ENCODE measurements at regions not wholly inside any gene's neighbourhood (a gene's known extent, or its start where the extent isn't known, plus 50 kb on each side); places are given as distances from the start of the nearest gene placed in this dataset.

GRCh38 chr7:16212032-16212431, 209.3 kb downstream of the CRPPA start:
- Histone ChIP-seq H3K27ac (no peak overlapping the region), H3K4me3 (ENCODE audit: low read depth, low read length) (no peak overlapping the region), H3K9me3 (ENCODE audit: severe bottlenecking) (no peaks in the 10 kb centered on the region), H3K36me3 (no peaks in the 10 kb centered on the region), H3K27me3 (ENCODE audit: insufficient read depth, low read depth, severe bottlenecking) (no peaks in the 10 kb centered on the region)
- TF ChIP-seq CTCF (IDR thresholded peaks at IDR 0.05; ENCODE audit: low read depth, low read length): no peak
- no peak for DNase-seq

GRCh38 chr7:16211402-16211925, 209.9 kb downstream of the CRPPA start:
- no peak overlapping the region for H3K27ac ChIP-seq
- H3K9me3 ChIP-seq (ENCODE audit: severe bottlenecking): no peaks in the 10 kb centered on the region
- no peak for TF ChIP-seq CTCF (IDR thresholded peaks at IDR 0.05; ENCODE audit: low read depth, low read length)
- no peaks in the 10 kb centered on the region for H3K27me3 ChIP-seq (ENCODE audit: insufficient read depth, low read depth, severe bottlenecking)
- no peaks in the 10 kb centered on the region for H3K36me3 ChIP-seq
- no peak overlapping the region for H3K4me3 ChIP-seq (ENCODE audit: low read depth, low read length)
- no peak for DNase-seq

- no peaks in the 10 kb centered on the region for H3K36me3 ChIP-seq
- H3K9me3 ChIP-seq (ENCODE audit: severe bottlenecking): no peaks in the 10 kb centered on the region
- no peak overlapping the region for H3K27ac ChIP-seq
- no peak for TF ChIP-seq CTCF (IDR thresholded peaks at IDR 0.05; ENCODE audit: low read depth, low read length)
- no peak overlapping the region for H3K4me3 ChIP-seq (ENCODE audit: low read depth, low read length)
- DNase-seq: no peak
- no peaks in the 10 kb centered on the region for H3K27me3 ChIP-seq (ENCODE audit: insufficient read depth, low read depth, severe bottlenecking)
Observed at GRCh38 chr7:16210171-16210570, 211.2 kb downstream of the CRPPA start.

- Histone ChIP-seq H3K27me3 (ENCODE audit: insufficient read depth, low read depth, severe bottlenecking) (no peaks in the 10 kb centered on the region), H3K27ac (no peak overlapping the region), H3K36me3 (no peaks in the 10 kb centered on the region), H3K9me3 (ENCODE audit: severe bottlenecking) (no peaks in the 10 kb centered on the region), H3K4me3 (ENCODE audit: low read depth, low read length) (no peak overlapping the region)
- no peak for DNase-seq
- TF ChIP-seq CTCF (IDR thresholded peaks at IDR 0.05; ENCODE audit: low read depth, low read length): no peak
Observed at GRCh38 chr7:16207321-16207720, 214.0 kb downstream of the CRPPA start.

- no peaks in the 10 kb centered on the region for H3K36me3 ChIP-seq
- no peak for DNase-seq
- H3K27me3 ChIP-seq (ENCODE audit: insufficient read depth, low read depth, severe bottlenecking): no peaks in the 10 kb centered on the region
- TF ChIP-seq CTCF (IDR thresholded peaks at IDR 0.05; ENCODE audit: low read depth, low read length): no peak
- H3K4me3 ChIP-seq (ENCODE audit: low read depth, low read length): no peak overlapping the region
- no peak overlapping the region for H3K27ac ChIP-seq
- no peaks in the 10 kb centered on the region for H3K9me3 ChIP-seq (ENCODE audit: severe bottlenecking)
Observed at GRCh38 chr7:16205466-16205865, 215.9 kb downstream of the CRPPA start.

GRCh38 chr7:16204953-16205352, 216.4 kb downstream of the CRPPA start:
- H3K27ac ChIP-seq: no peak overlapping the region
- no peaks in the 10 kb centered on the region for H3K36me3 ChIP-seq
- TF ChIP-seq CTCF (IDR thresholded peaks at IDR 0.05; ENCODE audit: low read depth, low read length): no peak
- H3K27me3 ChIP-seq (ENCODE audit: insufficient read depth, low read depth, severe bottlenecking): no peaks in the 10 kb centered on the region
- no peak overlapping the region for H3K4me3 ChIP-seq (ENCODE audit: low read depth, low read length)
- DNase-seq: no peak
- no peaks in the 10 kb centered on the region for H3K9me3 ChIP-seq (ENCODE audit: severe bottlenecking)

Measured in WERI-Rb-1 (cell line).